ENCODE measurements at regions not wholly inside any gene's neighbourhood (a gene's known extent, or its start where the extent isn't known, plus 50 kb on each side); places are given as distances from the start of the nearest gene placed in this dataset.

- TF ChIP-seq CTCF (IDR thresholded peaks at IDR 0.05) (no peak), POLR2A (IDR thresholded peaks at IDR 0.05) (no peak), POLR2AphosphoS5 (IDR thresholded peaks at IDR 0.05) (no peak)
Measured at GRCh38 chr22:22988150-22988549, 82.2 kb upstream of the GNAZ start.
